ENCODE measurements at regions not wholly inside any gene's neighbourhood (a gene's known extent, or its start where the extent isn't known, plus 50 kb on each side); places are given as distances from the start of the nearest gene placed in this dataset.

- no peak for DNase-seq (ENCODE audit: low spot score)
Observed at GRCh38 chr22:49176956-49177355, 650.7 kb downstream of the BRD1 start.

GRCh38 chr22:49170053-49170452 is 657.6 kb downstream of the BRD1 start:
- DNase-seq (ENCODE audit: low spot score) = no peak

- DNase-seq (ENCODE audit: low spot score) = no peak
Observed at GRCh38 chr22:49169074-49169744, 658.5 kb downstream of the BRD1 start.

GRCh38 chr22:49168219-49168813 is 659.4 kb downstream of the BRD1 start:
- DNase-seq (ENCODE audit: low spot score) = no peak

- DNase-seq (ENCODE audit: low spot score) = no peak
Observed at GRCh38 chr22:49166746-49167145, 660.9 kb downstream of the BRD1 start.

DNA sequence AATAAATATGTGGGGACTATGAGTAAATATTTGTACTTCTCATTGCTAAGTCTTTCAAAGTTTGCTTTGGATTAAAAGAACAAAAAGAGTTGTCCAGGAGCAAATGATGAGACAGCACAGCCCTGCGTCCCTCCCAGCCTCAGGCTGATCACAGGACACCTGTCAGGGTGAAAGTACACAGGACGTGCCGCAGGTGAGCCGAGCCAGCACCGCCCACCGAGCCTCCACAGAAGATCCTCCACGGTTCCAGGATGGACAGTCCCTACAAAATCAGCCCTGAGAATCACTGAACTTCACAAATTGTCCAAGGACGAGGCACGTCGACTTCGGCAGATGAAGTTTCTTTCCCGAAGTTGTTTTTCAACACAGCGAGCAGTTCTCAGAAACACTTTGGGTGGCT is 661.5 kb downstream of the BRD1 start:
- no peak for DNase-seq (ENCODE audit: low spot score)

GRCh38 chr22:49164773-49165320 is 662.8 kb downstream of the BRD1 start:
- DNase-seq (ENCODE audit: low spot score) = no peak

DNA sequence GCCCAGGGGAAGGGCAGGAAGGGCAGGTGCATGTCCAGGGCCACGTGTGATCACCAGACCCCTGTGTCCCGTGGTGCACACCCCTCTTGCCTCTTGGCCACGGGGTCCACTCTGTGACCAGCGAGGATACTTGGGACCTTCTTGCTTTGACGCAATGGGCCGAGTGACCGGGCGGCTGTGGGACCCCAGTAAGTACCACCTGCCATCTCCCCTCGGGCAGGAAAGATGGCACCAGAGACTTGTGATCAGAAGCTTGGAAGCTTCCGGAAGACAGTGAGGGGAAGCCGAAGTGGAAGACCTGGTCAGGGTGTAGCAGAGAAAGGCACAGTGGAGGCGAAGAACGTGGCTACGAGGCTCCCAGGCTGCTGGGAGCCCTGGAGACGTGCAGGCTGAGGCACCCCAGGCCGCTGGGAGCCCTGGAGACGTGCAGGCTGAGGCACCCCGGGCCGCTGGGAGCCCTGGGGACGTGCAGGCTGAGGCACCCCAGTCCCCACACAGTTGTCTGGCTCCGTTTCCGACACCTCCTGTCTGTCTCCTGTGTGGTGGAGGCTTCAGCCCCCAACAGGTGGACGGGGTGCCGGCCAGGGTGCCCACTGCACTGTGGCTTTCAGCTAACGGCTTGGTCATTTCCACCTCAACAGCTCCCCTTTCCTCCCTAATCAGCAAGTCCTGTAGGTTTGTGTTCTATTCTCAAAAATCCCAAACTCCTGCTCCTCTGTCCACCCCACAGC is 663.5 kb downstream of the BRD1 start:
- DNase-seq (ENCODE audit: low spot score) = no peak

DNA sequence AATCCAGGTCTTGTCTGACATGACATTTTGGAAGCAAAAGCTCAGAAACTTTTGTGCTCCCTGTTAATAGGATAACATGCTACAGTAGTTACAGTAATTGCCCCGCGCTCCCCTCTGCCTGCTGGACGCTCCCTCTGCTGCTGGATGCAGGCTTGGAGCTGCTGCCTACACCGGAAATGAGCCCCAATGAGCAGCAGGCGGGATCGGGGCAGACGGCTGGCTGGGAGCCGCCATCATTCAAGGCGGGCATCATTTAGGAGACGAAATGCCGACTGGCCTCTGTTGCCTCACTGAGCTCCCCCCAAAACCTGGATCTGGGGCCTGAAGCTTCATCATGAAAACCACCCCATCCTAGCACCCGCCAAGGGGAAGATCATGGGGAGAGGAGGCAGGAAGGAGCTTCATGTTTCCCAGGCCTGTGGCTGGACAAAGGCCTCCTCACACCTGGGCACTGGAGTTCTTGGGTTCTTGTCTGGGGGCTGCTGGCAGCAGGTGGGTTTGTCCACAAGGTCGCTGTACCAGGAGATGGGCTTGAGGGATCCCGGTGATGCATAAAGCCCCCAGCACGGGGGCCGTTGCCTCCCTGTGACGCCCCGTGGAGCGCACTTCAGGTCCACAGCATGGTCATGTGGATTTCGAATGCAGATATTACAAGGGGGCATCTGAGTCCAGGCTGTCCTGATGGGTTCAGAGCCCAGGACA is 664.3 kb downstream of the BRD1 start:
- DNase-seq (ENCODE audit: low spot score) = no peak

- DNase-seq (ENCODE audit: low spot score) = no peak
Observed at GRCh38 chr22:49162841-49163240, 664.8 kb downstream of the BRD1 start.

DNA sequence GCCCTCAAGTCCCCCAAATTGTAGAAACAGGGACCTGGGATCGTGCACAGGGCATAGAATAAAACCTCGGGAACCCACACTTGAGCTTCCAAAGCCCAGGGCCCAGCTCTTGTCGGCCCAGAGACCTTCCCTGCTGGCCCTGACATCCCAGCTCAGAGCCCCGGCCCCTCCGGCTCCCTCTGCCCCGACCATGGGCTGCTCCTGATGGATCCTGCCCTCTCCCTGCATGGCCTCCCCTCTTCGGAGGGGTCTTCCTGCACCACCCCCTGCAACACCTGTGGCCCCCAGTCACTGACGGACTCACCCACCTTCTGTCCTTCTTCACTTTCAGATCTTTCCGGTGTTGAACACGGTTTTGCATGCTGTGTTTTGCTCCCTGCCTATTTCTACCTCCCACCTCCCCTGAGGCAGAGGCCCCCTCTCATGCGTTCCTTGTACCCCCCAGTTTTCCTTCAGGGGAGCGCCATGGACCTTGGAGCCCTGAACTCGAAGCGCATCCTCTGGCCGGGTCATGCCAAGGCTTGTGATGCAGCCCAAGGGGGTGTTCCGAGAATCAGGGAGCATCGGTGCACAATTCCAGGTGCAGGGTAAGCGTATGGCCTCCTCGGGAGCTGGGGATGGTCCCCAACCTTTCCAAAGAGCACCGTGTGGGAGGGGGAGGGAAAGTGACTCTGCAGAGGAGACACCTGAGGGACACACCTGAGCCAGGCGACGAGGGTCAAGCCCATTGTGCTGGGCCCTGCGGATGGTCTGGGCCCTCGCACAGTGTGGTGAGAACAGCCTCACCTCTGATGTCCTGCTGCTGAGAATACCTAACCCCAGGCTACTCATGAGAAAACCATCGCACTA is 666.4 kb downstream of the BRD1 start:
- DNase-seq (ENCODE audit: low spot score) = no peak

GRCh38 chr22:49160261-49161001 is 667.2 kb downstream of the BRD1 start:
- no peak for DNase-seq (ENCODE audit: low spot score)

- no peak for DNase-seq (ENCODE audit: low spot score)
Observed at GRCh38 chr22:49159711-49160110, 668.0 kb downstream of the BRD1 start.

DNA sequence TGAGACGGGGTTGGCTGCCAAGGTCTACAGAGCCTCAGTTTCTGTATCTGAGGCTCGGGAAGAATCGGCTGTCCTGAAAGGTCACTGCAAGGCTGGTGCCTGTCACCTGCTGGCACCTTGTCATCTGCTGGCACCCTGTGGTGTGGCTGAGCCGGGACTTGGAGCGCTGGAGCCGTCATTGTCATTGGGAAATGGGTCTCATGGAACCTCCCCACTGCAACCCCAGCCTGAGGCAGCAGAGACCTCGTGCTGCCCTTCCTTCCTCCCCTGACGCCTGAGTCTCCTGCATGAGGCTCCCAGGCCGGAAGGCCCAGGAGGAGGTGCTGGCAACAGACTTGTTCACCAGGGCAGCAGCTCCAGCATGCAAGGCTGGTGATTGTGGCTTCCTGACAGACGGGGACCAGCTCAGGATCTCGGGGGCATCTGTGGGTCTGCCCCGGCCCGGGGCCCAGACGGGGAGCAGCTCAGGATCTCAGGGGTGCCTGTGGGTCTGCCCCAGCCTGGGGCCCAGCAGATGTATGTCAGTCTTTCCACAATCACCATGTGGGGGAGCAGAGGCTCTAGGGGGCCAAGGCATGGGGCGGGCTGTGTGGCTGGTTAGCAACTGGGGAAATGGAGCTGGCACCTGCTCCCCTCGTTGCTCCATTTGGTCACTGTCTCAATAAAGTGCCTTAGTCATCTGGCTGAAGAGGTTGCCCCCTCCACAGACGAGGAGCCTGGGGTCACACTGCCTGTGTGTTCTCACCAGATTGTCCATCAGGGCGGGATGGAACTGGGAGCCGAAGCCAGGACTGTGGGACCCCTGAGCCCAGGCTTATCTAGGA is 668.7 kb downstream of the BRD1 start:
- no peak for DNase-seq (ENCODE audit: low spot score)

DNA sequence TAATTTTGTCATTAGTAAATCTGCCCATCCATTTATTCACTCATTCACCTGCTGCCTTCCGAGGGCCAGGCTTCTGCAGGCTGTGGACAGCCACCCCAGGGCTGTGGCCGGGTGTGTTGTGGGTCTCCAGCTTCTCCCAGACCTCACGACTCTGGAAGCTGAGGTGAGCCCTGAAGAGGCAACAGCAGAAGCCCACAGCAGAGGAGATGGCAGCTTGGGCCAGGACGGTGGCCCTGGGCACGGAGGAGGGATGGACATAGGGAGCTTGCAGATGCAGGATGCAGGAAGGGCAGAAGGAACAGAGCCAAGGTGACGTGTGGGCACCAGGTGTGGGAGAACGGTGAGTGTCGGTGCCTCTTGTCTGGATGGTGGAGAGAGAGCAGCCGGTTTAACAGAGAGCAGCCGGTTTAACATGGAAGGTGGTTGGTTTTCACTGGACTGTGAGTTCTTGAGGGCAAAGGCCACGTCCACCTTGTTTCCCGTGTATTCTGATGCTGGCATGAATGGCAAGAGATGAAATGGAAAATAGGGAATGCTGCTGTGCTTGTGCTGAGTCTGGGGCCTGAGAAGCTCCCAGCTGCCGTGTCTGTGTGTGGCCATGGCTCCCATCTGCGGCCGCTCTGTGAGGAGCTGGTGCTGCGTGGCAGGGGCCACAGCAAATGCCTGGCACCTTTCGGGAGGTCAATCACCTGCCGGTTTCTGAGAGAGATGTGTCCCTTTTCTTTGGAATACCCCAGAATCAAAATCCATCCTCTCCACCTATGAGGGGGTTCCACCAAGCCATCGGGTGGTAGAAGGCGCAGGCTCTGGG is 669.9 kb downstream of the BRD1 start:
- no peak for DNase-seq (ENCODE audit: low spot score)

- no peak for DNase-seq (ENCODE audit: low spot score)
Observed at GRCh38 chr22:49156662-49157285, 670.9 kb downstream of the BRD1 start.

DNA sequence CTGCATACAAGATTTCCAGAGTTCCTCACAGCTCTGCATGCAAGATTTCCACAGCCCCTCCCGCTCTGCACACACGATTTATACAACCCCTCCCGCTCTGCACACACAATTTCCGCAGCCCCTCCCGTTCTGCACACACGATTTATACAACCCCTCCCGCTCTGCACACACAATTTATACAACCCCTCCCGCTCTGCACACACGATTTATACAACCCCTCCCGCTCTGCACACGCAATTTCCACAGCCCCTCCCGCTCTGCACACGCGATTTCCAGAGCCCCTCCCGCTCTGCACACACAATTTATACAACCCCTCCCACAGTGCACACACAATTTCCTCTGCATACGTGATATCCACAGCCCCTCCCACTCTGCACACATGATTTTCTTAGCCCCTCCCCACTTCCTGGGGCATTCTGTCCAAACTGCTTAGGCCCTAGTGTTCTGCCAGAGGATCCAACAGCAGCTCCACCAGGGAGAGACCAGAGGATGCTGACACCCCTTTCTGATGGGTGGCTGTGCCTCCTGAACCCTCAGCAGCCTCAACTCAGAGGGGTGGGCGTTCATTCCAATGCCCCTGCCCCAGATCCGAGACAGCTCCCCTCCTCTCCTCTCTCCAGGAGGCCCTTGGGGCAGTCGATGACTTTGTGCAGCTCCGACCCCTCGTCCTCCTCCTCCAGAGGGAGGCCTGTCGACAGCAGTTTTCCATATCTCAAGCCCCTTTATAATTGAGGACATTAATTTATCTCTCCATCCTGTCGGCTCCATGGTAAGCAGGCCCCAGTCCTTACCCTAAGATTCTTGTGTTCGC is 671.7 kb downstream of the BRD1 start:
- peak; percentile 15 for DNase-seq (ENCODE audit: low spot score)
